GM23338 (cell line): ENCODE measurements at regions not wholly inside any gene's neighbourhood (a gene's known extent, or its start where the extent isn't known, plus 50 kb on each side); places are given as distances from the start of the nearest gene placed in this dataset.

Experiments
- ATAC-seq: fragments of 200-7000 bp; cut with Tn5 transposase; 3 replicates; pipeline ENCODE4 v1.9.1; 2020
- DNase-seq: peaks from one replicate; pipeline ENCODE4 v3.0.0-alpha.2; 2015; ENCODE audit warnings: low spot score
- H2AFZ ChIP-seq: fragments of 200-600 bp; sonication (generic); 2 replicates; pipeline ENCODE4 v1.8.0; 2016; ENCODE audit warnings: antibody characterized with exemption, mild to moderate bottlenecking, moderate library complexity
- H3F3A ChIP-seq: fragments of 200-600 bp; sonication (generic); replicated peaks from 2 replicates; pipeline ENCODE4 v1.8.0; 2017; ENCODE audit warnings: antibody characterized with exemption, mixed run types, low read depth
- H3K27ac ChIP-seq: fragments of 200-600 bp; sonication (generic); 2 replicates; pipeline ENCODE4 v1.6.1; 2016; ENCODE audit warnings: low read depth
- H3K27me3 ChIP-seq: fragments of 200-600 bp; sonication (generic); 2 replicates; pipeline ENCODE4 v1.8.0; 2016; ENCODE audit warnings: mild to moderate bottlenecking, mixed run types, moderate library complexity; ENCODE audit not compliant: insufficient read depth
- H3K36me3 ChIP-seq: fragments of 200-600 bp; sonication (generic); 2 replicates; pipeline ENCODE4 v1.8.0; 2016; ENCODE audit warnings: mild to moderate bottlenecking; ENCODE audit not compliant: insufficient read depth
- H3K4me1 ChIP-seq: fragments of 200-600 bp; sonication (generic); 2 replicates; pipeline ENCODE4 v1.8.0; 2016; ENCODE audit warnings: mild to moderate bottlenecking, moderate library complexity; ENCODE audit not compliant: insufficient read depth
- H3K4me2 ChIP-seq: fragments of 200-600 bp; sonication (generic); 2 replicates; pipeline ENCODE4 v1.7.1; 2017; ENCODE audit warnings: mixed run types
- H3K4me3 ChIP-seq: fragments of 200-600 bp; sonication (generic); 2 replicates; pipeline ENCODE4 v1.6.1; 2016; ENCODE audit warnings: mixed run types
- H3K79me2 ChIP-seq: fragments of 200-600 bp; sonication (generic); replicated peaks from 2 replicates; pipeline ENCODE4 v1.8.0; 2017; ENCODE audit warnings: mild to moderate bottlenecking; ENCODE audit not compliant: insufficient read depth
- H3K9me2 ChIP-seq: fragments of 200-600 bp; sonication (generic); 2 replicates; pipeline ENCODE4 v1.8.0; 2017; ENCODE audit not compliant: insufficient read depth
- H4K20me1 ChIP-seq: fragments of 200-600 bp; sonication (generic); replicated peaks from 2 replicates; pipeline ENCODE4 v1.8.0; 2017; ENCODE audit warnings: mild to moderate bottlenecking; ENCODE audit not compliant: insufficient read depth
- H3K27ac Mint-ChIP-seq: 2 replicates; pipeline ENCODE4 v1.8.0; 2020; ENCODE audit warnings: inconsistent platforms, mild to moderate bottlenecking, moderate library complexity, mixed read lengths
- H3K27me3 Mint-ChIP-seq: 3 replicates; pipeline ENCODE4 v1.8.0; 2022; ENCODE audit warnings: low read depth, mild to moderate bottlenecking, moderate library complexity, mixed read lengths, inconsistent platforms; ENCODE audit not compliant: insufficient read depth, poor library complexity
- H3K36me3 Mint-ChIP-seq: 3 replicates; pipeline ENCODE4 v1.8.0; 2021; ENCODE audit warnings: low read depth, mild to moderate bottlenecking, inconsistent platforms, moderate library complexity, mixed read lengths
- H3K4me1 Mint-ChIP-seq: 3 replicates; pipeline ENCODE4 v1.8.0; 2020; ENCODE audit warnings: mild to moderate bottlenecking, inconsistent platforms, mixed read lengths
- H3K4me3 Mint-ChIP-seq: 3 replicates; pipeline ENCODE4 v1.8.0; 2021; ENCODE audit warnings: moderate library complexity, mild to moderate bottlenecking, inconsistent platforms, mixed read lengths
- H3K9me3 Mint-ChIP-seq: 3 replicates; pipeline ENCODE4 v1.8.0; 2020; ENCODE audit warnings: moderate library complexity, mild to moderate bottlenecking, inconsistent platforms, mixed read lengths
- CTCF ChIP-seq, 2 experiments: fragments of 200-600 bp in 1 of 2; sonication (generic) in 1 of 2; conservative IDR thresholded peaks; 2 replicates each; pipeline versions ENCODE4 v1.5.1 to v1.6.1; 2016 to 2017; ENCODE audit warnings: antibody characterized with exemption in 2 of 2, low read depth in 2 of 2, mild to moderate bottlenecking in 2 of 2, moderate library complexity in 1 of 2
- EZH2 ChIP-seq: fragments of 200-600 bp; sonication (generic); IDR thresholded peaks from one replicate; pipeline ENCODE4 v1.8.0; 2017; ENCODE audit warnings: antibody characterized with exemption, mild to moderate bottlenecking, low read depth; ENCODE audit not compliant: unreplicated experiment
- POLR2AphosphoS5 ChIP-seq: IDR thresholded peaks from 2 replicates; pipeline ENCODE4 v1.6.1; 2016; ENCODE audit warnings: antibody characterized with exemption, low read depth
- STAT1 ChIP-seq: IDR thresholded peaks from one replicate; pipeline ENCODE4 v1.6.1; 2016; ENCODE audit warnings: antibody characterized with exemption; ENCODE audit not compliant: unreplicated experiment
- ZNF114 ChIP-seq: fragments of 250-450 bp; sonication (Bioruptor Pico); IDR thresholded peaks from 2 replicates; pipeline ENCODE4 v1.5.0; 2020; ENCODE audit warnings: mild to moderate bottlenecking, moderate library complexity
- TF ChIP-seq, protein P1 (sequence below): IDR thresholded peaks from one replicate; pipeline ENCODE4 v1.6.1; 2018; ENCODE audit warnings: antibody characterized with exemption; ENCODE audit not compliant: unreplicated experiment
- TF ChIP-seq, protein P2 (sequence below): fragments of 250-450 bp; sonication (Bioruptor Pico); IDR thresholded peaks from 2 replicates; pipeline ENCODE4 v1.5.0; 2020; ENCODE audit warnings: mild to moderate bottlenecking, moderate library complexity

- Histone ChIP-seq H2AFZ (no peak overlapping the region), H3K4me2 (no peak overlapping the region), H3K4me3 (no peak overlapping the region), H4K20me1 (no peaks in the 10 kb centered on the region), H3K36me3 (no peaks in the 10 kb centered on the region), H3K27ac (no peak overlapping the region), H3K79me2 (no peaks in the 10 kb centered on the region), H3K9me2 (no peaks in the 10 kb centered on the region), H3F3A (no peaks in the 10 kb centered on the region), H3K4me1 (no peaks in the 10 kb centered on the region), H3K27me3 (no peaks in the 10 kb centered on the region)
- Mint-ChIP-seq H3K4me3 (no peak overlapping the region), H3K9me3 (peaks cover 6% of the 10 kb centered on the region), H3K27ac (no peak overlapping the region), H3K4me1 (no peaks in the 10 kb centered on the region), H3K27me3 (no peaks in the 10 kb centered on the region), H3K36me3 (0 out of 3 replicates have a peak, but pooled peaks cover 3% of the 10 kb centered on the region)
- TF ChIP-seq STAT1: no peak
- no peak for TF ChIP-seq CTCF (conservative IDR thresholded peaks at IDR 0.05; ENCODE audit: low read depth in 2 of 2)
- TF ChIP-seq EZH2: no peak
- no peak for TF ChIP-seq ZNF114 (CRISPR knock-in tag)
- no peak for TF ChIP-seq POLR2AphosphoS5
- TF ChIP-seq, protein P1, sequence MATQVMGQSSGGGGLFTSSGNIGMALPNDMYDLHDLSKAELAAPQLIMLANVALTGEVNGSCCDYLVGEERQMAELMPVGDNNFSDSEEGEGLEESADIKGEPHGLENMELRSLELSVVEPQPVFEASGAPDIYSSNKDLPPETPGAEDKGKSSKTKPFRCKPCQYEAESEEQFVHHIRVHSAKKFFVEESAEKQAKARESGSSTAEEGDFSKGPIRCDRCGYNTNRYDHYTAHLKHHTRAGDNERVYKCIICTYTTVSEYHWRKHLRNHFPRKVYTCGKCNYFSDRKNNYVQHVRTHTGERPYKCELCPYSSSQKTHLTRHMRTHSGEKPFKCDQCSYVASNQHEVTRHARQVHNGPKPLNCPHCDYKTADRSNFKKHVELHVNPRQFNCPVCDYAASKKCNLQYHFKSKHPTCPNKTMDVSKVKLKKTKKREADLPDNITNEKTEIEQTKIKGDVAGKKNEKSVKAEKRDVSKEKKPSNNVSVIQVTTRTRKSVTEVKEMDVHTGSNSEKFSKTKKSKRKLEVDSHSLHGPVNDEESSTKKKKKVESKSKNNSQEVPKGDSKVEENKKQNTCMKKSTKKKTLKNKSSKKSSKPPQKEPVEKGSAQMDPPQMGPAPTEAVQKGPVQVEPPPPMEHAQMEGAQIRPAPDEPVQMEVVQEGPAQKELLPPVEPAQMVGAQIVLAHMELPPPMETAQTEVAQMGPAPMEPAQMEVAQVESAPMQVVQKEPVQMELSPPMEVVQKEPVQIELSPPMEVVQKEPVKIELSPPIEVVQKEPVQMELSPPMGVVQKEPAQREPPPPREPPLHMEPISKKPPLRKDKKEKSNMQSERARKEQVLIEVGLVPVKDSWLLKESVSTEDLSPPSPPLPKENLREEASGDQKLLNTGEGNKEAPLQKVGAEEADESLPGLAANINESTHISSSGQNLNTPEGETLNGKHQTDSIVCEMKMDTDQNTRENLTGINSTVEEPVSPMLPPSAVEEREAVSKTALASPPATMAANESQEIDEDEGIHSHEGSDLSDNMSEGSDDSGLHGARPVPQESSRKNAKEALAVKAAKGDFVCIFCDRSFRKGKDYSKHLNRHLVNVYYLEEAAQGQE: no peak
- TF ChIP-seq, protein P2, sequence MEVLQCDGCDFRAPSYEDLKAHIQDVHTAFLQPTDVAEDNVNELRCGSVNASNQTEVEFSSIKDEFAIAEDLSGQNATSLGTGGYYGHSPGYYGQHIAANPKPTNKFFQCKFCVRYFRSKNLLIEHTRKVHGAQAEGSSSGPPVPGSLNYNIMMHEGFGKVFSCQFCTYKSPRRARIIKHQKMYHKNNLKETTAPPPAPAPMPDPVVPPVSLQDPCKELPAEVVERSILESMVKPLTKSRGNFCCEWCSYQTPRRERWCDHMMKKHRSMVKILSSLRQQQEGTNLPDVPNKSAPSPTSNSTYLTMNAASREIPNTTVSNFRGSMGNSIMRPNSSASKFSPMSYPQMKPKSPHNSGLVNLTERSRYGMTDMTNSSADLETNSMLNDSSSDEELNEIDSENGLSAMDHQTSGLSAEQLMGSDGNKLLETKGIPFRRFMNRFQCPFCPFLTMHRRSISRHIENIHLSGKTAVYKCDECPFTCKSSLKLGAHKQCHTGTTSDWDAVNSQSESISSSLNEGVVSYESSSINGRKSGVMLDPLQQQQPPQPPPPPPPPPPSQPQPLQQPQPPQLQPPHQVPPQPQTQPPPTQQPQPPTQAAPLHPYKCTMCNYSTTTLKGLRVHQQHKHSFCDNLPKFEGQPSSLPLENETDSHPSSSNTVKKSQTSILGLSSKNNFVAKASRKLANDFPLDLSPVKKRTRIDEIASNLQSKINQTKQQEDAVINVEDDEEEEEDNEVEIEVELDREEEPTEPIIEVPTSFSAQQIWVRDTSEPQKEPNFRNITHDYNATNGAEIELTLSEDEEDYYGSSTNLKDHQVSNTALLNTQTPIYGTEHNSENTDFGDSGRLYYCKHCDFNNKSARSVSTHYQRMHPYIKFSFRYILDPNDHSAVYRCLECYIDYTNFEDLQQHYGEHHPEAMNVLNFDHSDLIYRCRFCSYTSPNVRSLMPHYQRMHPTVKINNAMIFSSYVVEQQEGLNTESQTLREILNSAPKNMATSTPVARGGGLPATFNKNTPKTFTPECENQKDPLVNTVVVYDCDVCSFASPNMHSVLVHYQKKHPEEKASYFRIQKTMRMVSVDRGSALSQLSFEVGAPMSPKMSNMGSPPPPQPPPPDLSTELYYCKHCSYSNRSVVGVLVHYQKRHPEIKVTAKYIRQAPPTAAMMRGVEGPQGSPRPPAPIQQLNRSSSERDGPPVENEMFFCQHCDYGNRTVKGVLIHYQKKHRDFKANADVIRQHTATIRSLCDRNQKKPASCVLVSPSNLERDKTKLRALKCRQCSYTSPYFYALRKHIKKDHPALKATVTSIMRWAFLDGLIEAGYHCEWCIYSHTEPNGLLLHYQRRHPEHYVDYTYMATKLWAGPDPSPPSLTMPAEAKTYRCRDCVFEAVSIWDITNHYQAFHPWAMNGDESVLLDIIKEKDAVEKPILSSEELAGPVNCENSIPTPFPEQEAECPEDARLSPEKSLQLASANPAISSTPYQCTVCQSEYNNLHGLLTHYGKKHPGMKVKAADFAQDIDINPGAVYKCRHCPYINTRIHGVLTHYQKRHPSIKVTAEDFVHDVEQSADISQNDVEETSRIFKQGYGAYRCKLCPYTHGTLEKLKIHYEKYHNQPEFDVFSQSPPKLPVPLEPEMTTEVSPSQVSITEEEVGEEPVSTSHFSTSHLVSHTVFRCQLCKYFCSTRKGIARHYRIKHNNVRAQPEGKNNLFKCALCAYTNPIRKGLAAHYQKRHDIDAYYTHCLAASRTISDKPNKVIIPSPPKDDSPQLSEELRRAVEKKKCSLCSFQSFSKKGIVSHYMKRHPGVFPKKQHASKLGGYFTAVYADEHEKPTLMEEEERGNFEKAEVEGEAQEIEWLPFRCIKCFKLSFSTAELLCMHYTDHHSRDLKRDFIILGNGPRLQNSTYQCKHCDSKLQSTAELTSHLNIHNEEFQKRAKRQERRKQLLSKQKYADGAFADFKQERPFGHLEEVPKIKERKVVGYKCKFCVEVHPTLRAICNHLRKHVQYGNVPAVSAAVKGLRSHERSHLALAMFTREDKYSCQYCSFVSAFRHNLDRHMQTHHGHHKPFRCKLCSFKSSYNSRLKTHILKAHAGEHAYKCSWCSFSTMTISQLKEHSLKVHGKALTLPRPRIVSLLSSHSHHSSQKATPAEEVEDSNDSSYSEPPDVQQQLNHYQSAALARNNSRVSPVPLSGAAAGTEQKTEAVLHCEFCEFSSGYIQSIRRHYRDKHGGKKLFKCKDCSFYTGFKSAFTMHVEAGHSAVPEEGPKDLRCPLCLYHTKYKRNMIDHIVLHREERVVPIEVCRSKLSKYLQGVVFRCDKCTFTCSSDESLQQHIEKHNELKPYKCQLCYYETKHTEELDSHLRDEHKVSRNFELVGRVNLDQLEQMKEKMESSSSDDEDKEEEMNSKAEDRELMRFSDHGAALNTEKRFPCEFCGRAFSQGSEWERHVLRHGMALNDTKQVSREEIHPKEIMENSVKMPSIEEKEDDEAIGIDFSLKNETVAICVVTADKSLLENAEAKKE (CRISPR knock-in tag): no peak
- ATAC-seq (no peak), DNase-seq (no peak)
These were observed 2392.6 kb upstream of the C9orf72 start for GRCh38 chr9:29965834-29966233.
